ENCODE measurements at regions not wholly inside any gene's neighbourhood (a gene's known extent, or its start where the extent isn't known, plus 50 kb on each side); places are given as distances from the start of the nearest gene placed in this dataset.

- Histone ChIP-seq H3K9ac (ENCODE audit: insufficient read depth in 1 of 2, low read length in 2 of 2) (no peak overlapping the region), H3K36me3 (ENCODE audit: control insufficient read depth in 4 of 4, insufficient read depth in 4 of 4, low read length in 4 of 4) (no peaks in the 10 kb centered on the region), H3K27ac (ENCODE audit: low read depth in 1 of 2, low read length in 1 of 2) (no peak overlapping the region), H3K27me3 (ENCODE audit: control insufficient read depth in 3 of 3, insufficient read depth in 3 of 3, low read length in 2 of 3) (no peaks in the 10 kb centered on the region), H3K4me3 (no peak overlapping the region), H3K9me3 (ENCODE audit: control insufficient read depth in 4 of 4, insufficient read depth in 3 of 4, low read length in 3 of 4) (peaks cover 0 to 7% (median 0%) of the 10 kb centered on the region in 4 donors), H3K4me1 (ENCODE audit: control insufficient read depth in 5 of 5, insufficient read depth in 5 of 5, low read length in 5 of 5) (no peaks in the 10 kb centered on the region)
- 43 to 44% methylated on average over 2 of the region's 2 CpGs for WGBS, 2 donors
- ATAC-seq (ENCODE audit: insufficient read depth, low FRiP score) (no peak), DNase-seq (no peak)
- TF ChIP-seq CTCF (IDR thresholded peaks at IDR 0.05; ENCODE audit: control extremely low read depth, extremely low read depth), result no peak
Measured at GRCh38 chr14:86961106-86961716, 1031.8 kb downstream of the GALC start.

DNA sequence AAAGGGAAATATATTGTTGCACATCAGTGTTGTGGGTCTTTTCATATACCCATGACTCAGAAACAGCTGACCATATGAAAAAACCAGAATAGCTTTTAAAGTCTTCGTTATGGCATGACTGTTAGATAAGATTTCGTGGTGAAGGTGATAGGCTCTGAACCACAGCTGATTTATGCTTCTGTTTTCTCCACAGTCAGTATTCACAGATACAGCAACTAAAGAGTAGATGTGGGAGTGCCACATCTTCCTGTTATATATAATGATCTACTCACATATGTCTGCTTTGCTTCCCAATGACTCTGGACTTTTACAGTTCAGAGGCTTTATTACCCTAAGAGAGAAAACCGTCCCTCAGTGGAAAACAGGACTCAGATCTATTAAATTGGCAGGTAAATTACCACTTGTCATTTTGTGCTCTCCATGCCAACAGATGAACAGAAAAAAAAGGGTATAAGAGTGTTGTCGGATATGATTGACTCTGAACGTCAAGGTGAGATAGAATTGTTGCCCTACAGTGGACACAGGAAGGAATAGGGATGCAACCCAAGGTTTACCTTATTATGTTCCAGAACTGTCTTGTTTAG is 1037.1 kb downstream of the GALC start:
- H3K4me1 ChIP-seq (ENCODE audit: control insufficient read depth in 5 of 5, insufficient read depth in 5 of 5, low read length in 5 of 5), result no peaks in the 10 kb centered on the region
- no peak for DNase-seq
- no peak overlapping the region for H3K4me3 ChIP-seq
- H3K9me3 ChIP-seq (ENCODE audit: control insufficient read depth in 4 of 4, insufficient read depth in 3 of 4, low read length in 3 of 4), result peaks cover 0 to 3% (median 0%) of the 10 kb centered on the region in 4 donors
- 53 to 56% methylated on average over 5 of the region's 5 CpGs for WGBS, 2 donors
- H3K27ac ChIP-seq (ENCODE audit: low read depth in 1 of 2, low read length in 1 of 2), result no peak overlapping the region
- no peak for TF ChIP-seq CTCF (IDR thresholded peaks at IDR 0.05; ENCODE audit: control extremely low read depth, extremely low read depth)
- no peaks in the 10 kb centered on the region for H3K36me3 ChIP-seq (ENCODE audit: control insufficient read depth in 4 of 4, insufficient read depth in 4 of 4, low read length in 4 of 4)
- H3K9ac ChIP-seq (ENCODE audit: insufficient read depth in 1 of 2, low read length in 2 of 2), result no peak overlapping the region
- H3K27me3 ChIP-seq (ENCODE audit: control insufficient read depth in 3 of 3, insufficient read depth in 3 of 3, low read length in 2 of 3), result no peaks in the 10 kb centered on the region
- no peak for ATAC-seq (ENCODE audit: insufficient read depth, low FRiP score)

GRCh38 chr14:86954623-86955022 is 1038.4 kb downstream of the GALC start:
- 36 to 38% methylated on average over 1 of the region's 1 CpG for WGBS, 2 donors
- ATAC-seq (ENCODE audit: insufficient read depth, low FRiP score), result no peak
- Histone ChIP-seq H3K4me3 (no peak overlapping the region), H3K4me1 (ENCODE audit: control insufficient read depth in 5 of 5, insufficient read depth in 5 of 5, low read length in 5 of 5) (no peaks in the 10 kb centered on the region), H3K27me3 (ENCODE audit: control insufficient read depth in 3 of 3, insufficient read depth in 3 of 3, low read length in 2 of 3) (no peaks in the 10 kb centered on the region), H3K36me3 (ENCODE audit: control insufficient read depth in 4 of 4, insufficient read depth in 4 of 4, low read length in 4 of 4) (no peaks in the 10 kb centered on the region), H3K9me3 (ENCODE audit: control insufficient read depth in 4 of 4, insufficient read depth in 3 of 4, low read length in 3 of 4) (peaks cover 0 to 3% (median 0%) of the 10 kb centered on the region in 4 donors), H3K27ac (ENCODE audit: low read depth in 1 of 2, low read length in 1 of 2) (no peak overlapping the region), H3K9ac (ENCODE audit: insufficient read depth in 1 of 2, low read length in 2 of 2) (no peak overlapping the region)
- no peak for TF ChIP-seq CTCF (IDR thresholded peaks at IDR 0.05; ENCODE audit: control extremely low read depth, extremely low read depth)
- no peak for DNase-seq
